GM21447 (cell line): ENCODE measurements at regions not wholly inside any gene's neighbourhood (a gene's known extent, or its start where the extent isn't known, plus 50 kb on each side); places are given as distances from the start of the nearest gene placed in this dataset.
"Not testable (repeated sequence)": the region's sequence is repeated elsewhere in the genome, so short reads cannot be mapped to it uniquely, and the experiment has no call there.

ENCODE experiments used
- ATAC-seq: cut with Tn5 transposase; IDR thresholded peaks from one replicate; pipeline ENCODE4 v1.9.1; 2021; ENCODE audit not compliant: unreplicated experiment

GRCh38 chr10:26621243-26621888 is 76.1 kb upstream of the PDSS1 start:
- no peak for ATAC-seq

DNA sequence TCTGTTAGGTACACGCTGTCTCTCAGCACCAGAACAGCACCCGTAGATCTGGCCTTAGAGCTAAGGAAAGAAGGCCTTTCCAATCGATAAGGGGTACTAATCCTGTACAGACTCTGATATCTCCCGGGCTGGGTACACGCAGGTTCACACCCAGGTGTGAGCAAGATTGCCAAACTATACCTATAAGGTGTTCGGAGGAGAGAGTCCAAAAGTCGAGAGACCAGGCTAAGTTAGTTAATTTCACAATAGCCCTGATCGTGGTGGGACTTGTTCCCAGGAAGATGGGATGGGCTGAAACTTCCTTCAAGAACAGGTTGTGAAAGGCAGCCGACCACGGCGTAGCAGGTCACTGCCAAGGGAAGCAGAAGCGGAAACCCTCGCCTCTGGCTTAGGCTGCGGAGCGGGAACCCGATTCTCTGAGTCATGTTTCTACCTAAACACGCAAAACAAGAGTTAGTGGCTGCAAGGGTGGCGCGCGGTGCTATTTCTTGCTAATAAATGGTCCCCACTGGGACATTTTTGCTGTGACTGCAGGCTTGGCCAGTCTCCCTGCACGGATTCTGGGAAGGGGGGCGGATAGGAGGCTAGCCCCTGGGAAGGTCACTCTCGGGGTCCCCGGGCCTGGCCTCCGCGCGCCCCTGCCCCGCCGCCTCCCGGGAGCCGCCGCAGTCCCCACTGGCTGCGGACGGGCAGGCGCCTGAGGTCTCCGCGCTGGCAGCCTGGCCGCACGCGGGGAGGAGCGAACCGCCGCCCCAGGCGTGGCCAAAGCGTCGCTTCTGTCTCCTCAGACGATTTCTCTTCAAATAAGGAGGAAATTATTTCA is 75.4 kb upstream of the PDSS1 start:
- no peak for ATAC-seq

- ATAC-seq, result no peak
Observed at GRCh38 chr10:26622891-26623290, 74.6 kb upstream of the PDSS1 start.

DNA sequence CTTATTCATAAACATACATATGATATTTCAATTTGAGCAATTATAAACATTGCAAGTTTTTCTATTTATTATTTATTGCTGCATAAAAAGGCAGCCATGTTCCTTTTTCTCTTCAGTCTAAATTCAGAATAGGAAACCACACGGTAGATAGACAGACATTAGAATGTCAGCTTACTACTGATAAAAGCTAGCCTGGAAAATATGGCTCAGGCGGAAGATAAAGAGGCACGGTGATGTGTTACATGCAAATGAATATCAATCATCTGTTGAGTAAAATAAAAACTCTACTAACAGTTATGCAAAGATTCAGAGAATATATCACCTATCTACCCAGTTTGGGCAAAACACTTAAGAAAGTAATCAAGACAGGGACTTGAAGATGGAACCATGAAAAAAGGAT is 73.5 kb upstream of the PDSS1 start:
- ATAC-seq, result no peak

DNA sequence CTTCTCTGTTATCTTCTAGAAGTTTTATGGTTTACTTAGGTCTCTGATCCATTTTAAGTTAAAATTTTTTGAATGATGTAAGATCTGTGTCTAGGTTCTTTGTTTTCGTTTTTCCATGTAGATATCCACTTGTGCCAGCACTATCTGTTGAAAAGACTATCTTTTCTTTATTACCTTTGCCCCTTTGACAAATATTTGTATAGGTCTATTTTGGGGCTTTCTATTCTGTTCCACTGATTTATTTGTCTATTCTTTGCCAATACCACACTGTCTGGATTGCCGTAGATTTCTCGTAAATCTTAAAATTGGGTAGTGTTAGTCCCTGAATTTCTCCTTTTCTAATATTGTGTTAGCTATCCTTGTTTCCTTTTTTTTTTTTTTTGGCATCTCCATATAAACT is 71.4 kb upstream of the PDSS1 start:
- no peak for ATAC-seq

- ATAC-seq, result no peak
Observed at GRCh38 chr10:26627324-26627723, 70.2 kb upstream of the PDSS1 start.

DNA sequence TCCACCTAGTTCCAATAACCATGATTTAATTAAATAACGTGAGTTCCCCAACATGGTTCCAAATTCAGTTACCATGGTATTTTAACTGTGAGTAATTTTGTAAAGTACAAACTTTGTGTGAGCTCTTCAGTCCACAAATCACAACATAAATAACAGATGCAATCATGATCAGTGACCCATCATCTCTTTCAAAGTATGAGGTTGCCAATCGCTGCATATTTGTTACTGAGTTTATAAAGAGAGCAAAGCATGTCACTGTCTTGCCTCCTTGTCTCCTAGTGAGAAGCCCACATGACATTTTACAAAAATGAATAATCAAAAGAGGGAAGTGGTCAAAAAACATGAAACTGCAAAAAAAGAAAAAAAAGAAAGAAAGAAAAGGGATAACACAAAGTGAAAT is 69.1 kb upstream of the PDSS1 start:
- ATAC-seq, result peak; percentile 76

GRCh38 chr10:26632171-26632570 is 65.3 kb upstream of the PDSS1 start:
- not testable (repeated sequence) for ATAC-seq

GRCh38 chr10:26634111-26634510 is 63.4 kb upstream of the PDSS1 start:
- not testable (repeated sequence) for ATAC-seq

GRCh38 chr10:26637521-26638275 is 59.8 kb upstream of the PDSS1 start:
- no peak for ATAC-seq

- no peak for ATAC-seq
Observed at GRCh38 chr10:26640391-26640790, 57.1 kb upstream of the PDSS1 start.

GRCh38 chr10:26642896-26643653 is 54.4 kb upstream of the PDSS1 start:
- no peak for ATAC-seq

DNA sequence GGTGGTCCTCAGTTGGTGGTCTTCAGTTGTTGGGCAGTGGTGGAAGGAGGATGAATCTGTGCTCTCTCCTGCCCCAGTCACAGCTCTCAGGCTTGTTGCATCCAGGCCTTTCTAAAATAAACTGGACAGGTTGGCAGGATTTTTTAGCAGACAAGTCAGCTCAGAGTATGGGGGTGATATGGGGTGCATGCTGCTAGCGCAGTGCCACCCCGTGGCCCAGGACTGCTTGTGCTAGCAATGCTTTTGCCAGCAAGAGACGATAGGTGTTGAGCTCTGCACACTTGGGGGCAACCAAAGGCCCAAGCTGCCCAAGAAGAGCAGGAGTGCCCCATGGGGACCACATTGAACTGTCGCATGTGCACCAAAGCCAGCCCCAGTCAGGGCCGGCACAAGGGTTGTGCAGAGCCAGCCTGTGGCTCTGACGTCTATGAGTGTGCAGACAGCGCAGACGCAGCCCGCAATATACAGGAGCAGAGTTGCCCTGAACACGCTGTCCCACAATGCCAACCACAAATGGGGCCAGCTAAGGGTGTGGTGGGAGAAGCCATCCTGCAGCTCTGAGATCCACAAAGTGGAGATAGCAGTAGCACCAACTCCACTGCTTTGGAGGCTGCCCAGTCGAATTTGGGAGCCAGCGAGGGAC is 49.8 kb upstream of the PDSS1 start:
- ATAC-seq, result no peak
